ENCODE measurements at regions not wholly inside any gene's neighbourhood (a gene's known extent, or its start where the extent isn't known, plus 50 kb on each side); places are given as distances from the start of the nearest gene placed in this dataset.
"Not testable (repeated sequence)": the region's sequence is repeated elsewhere in the genome, so short reads cannot be mapped to it uniquely, and the experiment has no call there.

DNA sequence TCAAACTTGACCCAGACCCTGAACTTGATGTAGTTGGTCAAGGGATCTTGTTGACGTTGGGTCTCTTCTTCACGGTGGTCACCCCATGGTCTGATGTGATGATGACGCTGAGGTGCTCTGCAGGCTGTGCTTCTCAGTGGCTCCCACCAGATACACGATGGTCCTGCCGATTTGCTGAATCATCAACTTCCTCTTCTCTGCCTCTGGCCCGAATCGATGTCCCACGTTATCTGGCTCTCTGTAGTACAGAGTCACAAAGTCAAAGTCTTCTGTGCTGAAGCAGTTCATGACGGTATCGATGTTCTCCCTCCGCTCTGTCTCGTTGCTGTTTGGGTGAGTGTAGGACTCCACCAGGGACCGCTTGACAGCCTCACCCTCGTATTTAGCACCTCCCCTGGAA is 58.5 kb upstream of the ZNF195 start:
- peak; percentile 2 to 10 for DNase-seq

DNA sequence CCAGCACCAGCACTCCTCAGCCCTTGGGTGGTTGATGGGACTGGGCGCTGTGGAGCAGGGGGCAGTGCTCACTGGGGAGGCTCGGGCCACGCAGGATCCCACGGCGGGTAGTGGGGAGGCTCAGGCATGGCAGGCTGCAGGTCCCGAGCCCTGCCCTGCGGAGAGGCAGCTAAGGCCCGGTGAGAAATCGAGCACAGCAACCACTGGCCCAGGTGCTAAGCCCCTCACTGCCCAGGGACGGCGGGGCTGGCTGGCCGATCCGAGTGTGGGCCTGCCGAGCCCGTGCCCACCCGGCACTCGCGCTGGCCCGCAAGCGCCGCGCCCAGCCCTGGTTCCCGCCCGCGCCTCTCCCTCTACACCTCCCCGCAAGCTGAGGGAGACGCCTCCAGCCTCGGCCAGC is 56.0 kb upstream of the ZNF195 start:
- no peak for DNase-seq

DNA sequence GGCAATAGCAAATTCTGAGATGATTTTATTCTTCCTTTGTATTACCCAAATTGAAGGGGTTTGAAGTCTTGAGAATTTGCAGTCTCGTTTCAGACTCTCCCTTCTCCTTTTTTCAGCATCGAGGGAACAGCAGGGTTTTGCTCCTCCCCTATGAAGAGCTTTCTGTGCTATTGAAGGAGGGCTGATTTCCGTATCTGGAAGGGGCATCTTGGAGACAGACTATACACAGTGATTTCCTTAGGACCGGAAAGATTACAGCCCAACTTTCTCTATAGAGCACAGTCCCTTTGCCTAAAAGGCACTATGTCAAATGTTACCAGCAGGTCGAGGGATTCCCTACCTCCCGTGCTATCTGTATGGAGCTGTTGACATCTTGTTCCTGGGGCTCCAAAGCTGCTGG is 50.2 kb upstream of the ZNF195 start:
- not testable (repeated sequence) for DNase-seq
